K562 (cell line): ENCODE measurements at regions not wholly inside any gene's neighbourhood (a gene's known extent, or its start where the extent isn't known, plus 50 kb on each side); places are given as distances from the start of the nearest gene placed in this dataset.

Source experiments
- CTCF ChIP-seq, 3 experiments: IDR thresholded peaks in 2 of 3; conservative IDR thresholded peaks in 1 of 3; 2 replicates each; pipeline ENCODE4 v1.5.1; 2011 to 2012; ENCODE audit warnings: low read length in 3 of 3, mild to moderate bottlenecking in 3 of 3, control low read depth in 2 of 3, improper control_type of control experiment in 1 of 3, inconsistent platforms in 1 of 3, low read depth in 1 of 3, mixed read lengths in 1 of 3, moderate library complexity in 1 of 3; ENCODE audit not compliant: insufficient read depth in 2 of 3
- ERF ChIP-seq: fragments of 450-650 bp; formaldehyde crosslinking; IDR thresholded peaks from 2 replicates; pipeline ENCODE4 v1.4.0; 2020; ENCODE audit warnings: mild to moderate bottlenecking, mixed read lengths
- EZH2 ChIP-seq: IDR thresholded peaks from 2 replicates; pipeline ENCODE4 v1.6.1; 2012; ENCODE audit warnings: low read depth, mild to moderate bottlenecking, inconsistent platforms, low read length, borderline replicate concordance
- HDAC8 ChIP-seq: fragments of 450-650 bp; IDR thresholded peaks from 2 replicates; pipeline ENCODE4 v1.6.1; 2016; ENCODE audit warnings: mild to moderate bottlenecking, missing genetic modification characterization, moderate library complexity, missing compliant biosample characterization
- MITF ChIP-seq: IDR thresholded peaks from 2 replicates; pipeline ENCODE4 v1.6.1; 2014; ENCODE audit warnings: antibody characterized with exemption
- PHF21A ChIP-seq: fragments of 450-650 bp; IDR thresholded peaks from 2 replicates; pipeline ENCODE4 v1.6.1; 2017; ENCODE audit warnings: low read depth, borderline replicate concordance
- PHF8 ChIP-seq: fragments of 200-600 bp; sonication (generic); IDR thresholded peaks from 2 replicates; pipeline ENCODE4 v1.6.1; 2012; ENCODE audit warnings: mixed run types, mild to moderate bottlenecking, inconsistent platforms, low read length, moderate library complexity, borderline replicate concordance
- POLR2A ChIP-seq: fragments of 450-650 bp; conservative IDR thresholded peaks from 2 replicates; pipeline ENCODE4 v1.6.1; 2016
- ZNF354B ChIP-seq: fragments of 250-450 bp; sonication (Bioruptor Pico); IDR thresholded peaks from 2 replicates; pipeline ENCODE4 v1.4.0; 2020
- ZNF830 ChIP-seq: fragments of 250-450 bp; sonication (Bioruptor Pico); IDR thresholded peaks from 2 replicates; pipeline ENCODE4 v1.5.0; 2021; ENCODE audit warnings: mild to moderate bottlenecking

GRCh38 chr2:115921541-115921940, 1479.1 kb downstream of the DPP10 start:
- TF ChIP-seq ZNF830: no peak
- no peak for TF ChIP-seq POLR2A
- TF ChIP-seq ERF: no peak
- no peak for TF ChIP-seq EZH2
- TF ChIP-seq CTCF (IDR thresholded peaks at IDR 0.05 in 2 of 3, conservative IDR thresholded peaks at IDR 0.05 in 1 of 3; ENCODE audit: insufficient read depth in 2 of 3, low read depth in 1 of 3, low read length in 3 of 3): no peak
- TF ChIP-seq ZNF354B (CRISPR knock-in tag): no peak
- TF ChIP-seq PHF21A: no peak
- TF ChIP-seq MITF: no peak
- no peak for TF ChIP-seq PHF8
- TF ChIP-seq HDAC8 (tag): no peak
